ENCODE measurements at regions not wholly inside any gene's neighbourhood (a gene's known extent, or its start where the extent isn't known, plus 50 kb on each side); places are given as distances from the start of the nearest gene placed in this dataset.

GRCh38 chr4:16386711-16387320, 160.5 kb upstream of the TAPT1 start:
- in situ Hi-C loops (cut with HindIII; ENCODE audit: extremely low pct_ligation_motif_present, low pct_unique_long_range_greater_than_20kb) (no loop called here), intact Hi-C loops (cut with micrococcal nuclease; ENCODE audit: unreplicated experiment) (no loop called here)
- Histone ChIP-seq H3K27ac (ENCODE audit: extremely low read length, insufficient read depth, low read length) (no peak overlapping the region), H3K79me2 (ENCODE audit: insufficient read depth, low read length) (no peaks in the 10 kb centered on the region), H3K4me1 (ENCODE audit: insufficient read depth, low read length) (no peaks in the 10 kb centered on the region), H4K20me1 (ENCODE audit: insufficient read depth, low read length) (no peaks in the 10 kb centered on the region), H3K9me3 (ENCODE audit: low read length) (no peaks in the 10 kb centered on the region), H3K4me2 (ENCODE audit: low read depth, low read length) (no peak overlapping the region), H3K27me3 (ENCODE audit: control insufficient read depth in 1 of 2, insufficient read depth in 2 of 2, low read length in 2 of 2) (no peaks in the 10 kb centered on the region), H3K4me3 (replicated peaks in 1 of 3; ENCODE audit: insufficient read depth in 1 of 3, low read depth in 2 of 3, low read length in 3 of 3) (no peak overlapping the region), H3K36me3 (replicated peaks in 1 of 2; ENCODE audit: control insufficient read depth in 1 of 2, insufficient read depth in 2 of 2, low read length in 2 of 2) (no peaks in the 10 kb centered on the region), H3K9ac (ENCODE audit: insufficient read depth, low read depth, low read length) (no peak overlapping the region), H2AFZ (ENCODE audit: low read length) (no peak overlapping the region)
- CTCF ChIA-PET (ENCODE audit: low intra/inter-chr PET ratio, low total read pairs), result no interaction called here
- ATAC-seq (no peak), FAIRE-seq (no peak), DNase-seq (ENCODE audit: low spot score) (no peak)
- no TSS peak for BruUV-seq (replicated peaks)
- POLR2A ChIA-PET, result no interaction called here
- TF ChIP-seq NKX3-1 (CRISPR knock-in tag; IDR thresholded peaks at IDR 0.05), result no peak
- TF ChIP-seq, protein P1, sequence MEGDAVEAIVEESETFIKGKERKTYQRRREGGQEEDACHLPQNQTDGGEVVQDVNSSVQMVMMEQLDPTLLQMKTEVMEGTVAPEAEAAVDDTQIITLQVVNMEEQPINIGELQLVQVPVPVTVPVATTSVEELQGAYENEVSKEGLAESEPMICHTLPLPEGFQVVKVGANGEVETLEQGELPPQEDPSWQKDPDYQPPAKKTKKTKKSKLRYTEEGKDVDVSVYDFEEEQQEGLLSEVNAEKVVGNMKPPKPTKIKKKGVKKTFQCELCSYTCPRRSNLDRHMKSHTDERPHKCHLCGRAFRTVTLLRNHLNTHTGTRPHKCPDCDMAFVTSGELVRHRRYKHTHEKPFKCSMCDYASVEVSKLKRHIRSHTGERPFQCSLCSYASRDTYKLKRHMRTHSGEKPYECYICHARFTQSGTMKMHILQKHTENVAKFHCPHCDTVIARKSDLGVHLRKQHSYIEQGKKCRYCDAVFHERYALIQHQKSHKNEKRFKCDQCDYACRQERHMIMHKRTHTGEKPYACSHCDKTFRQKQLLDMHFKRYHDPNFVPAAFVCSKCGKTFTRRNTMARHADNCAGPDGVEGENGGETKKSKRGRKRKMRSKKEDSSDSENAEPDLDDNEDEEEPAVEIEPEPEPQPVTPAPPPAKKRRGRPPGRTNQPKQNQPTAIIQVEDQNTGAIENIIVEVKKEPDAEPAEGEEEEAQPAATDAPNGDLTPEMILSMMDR (CRISPR knock-in tag; IDR thresholded peaks at IDR 0.05), result no peak
- TF ChIP-seq CBFB (CRISPR knock-in tag; IDR thresholded peaks at IDR 0.05), result no peak
- TF ChIP-seq ZNF616 (CRISPR knock-in tag; IDR thresholded peaks at IDR 0.05; ENCODE audit: low read depth), result no peak
- no peak for TF ChIP-seq MLXIP (CRISPR knock-in tag; IDR thresholded peaks at IDR 0.05; ENCODE audit: borderline replicate concordance)
- no peak for TF ChIP-seq ZNF878 (CRISPR knock-in tag; IDR thresholded peaks at IDR 0.05)
- no peak for TF ChIP-seq NCOA5 (CRISPR knock-in tag; IDR thresholded peaks at IDR 0.05)
- TF ChIP-seq, protein P2, sequence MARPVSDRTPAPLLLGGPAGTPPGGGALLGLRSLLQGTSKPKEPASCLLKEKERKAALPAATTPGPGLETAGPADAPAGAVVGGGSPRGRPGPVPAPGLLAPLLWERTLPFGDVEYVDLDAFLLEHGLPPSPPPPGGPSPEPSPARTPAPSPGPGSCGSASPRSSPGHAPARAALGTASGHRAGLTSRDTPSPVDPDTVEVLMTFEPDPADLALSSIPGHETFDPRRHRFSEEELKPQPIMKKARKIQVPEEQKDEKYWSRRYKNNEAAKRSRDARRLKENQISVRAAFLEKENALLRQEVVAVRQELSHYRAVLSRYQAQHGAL (CRISPR knock-in tag; IDR thresholded peaks at IDR 0.05; ENCODE audit: not compliant biosample characterization), result no peak
- TF ChIP-seq, protein P3, sequence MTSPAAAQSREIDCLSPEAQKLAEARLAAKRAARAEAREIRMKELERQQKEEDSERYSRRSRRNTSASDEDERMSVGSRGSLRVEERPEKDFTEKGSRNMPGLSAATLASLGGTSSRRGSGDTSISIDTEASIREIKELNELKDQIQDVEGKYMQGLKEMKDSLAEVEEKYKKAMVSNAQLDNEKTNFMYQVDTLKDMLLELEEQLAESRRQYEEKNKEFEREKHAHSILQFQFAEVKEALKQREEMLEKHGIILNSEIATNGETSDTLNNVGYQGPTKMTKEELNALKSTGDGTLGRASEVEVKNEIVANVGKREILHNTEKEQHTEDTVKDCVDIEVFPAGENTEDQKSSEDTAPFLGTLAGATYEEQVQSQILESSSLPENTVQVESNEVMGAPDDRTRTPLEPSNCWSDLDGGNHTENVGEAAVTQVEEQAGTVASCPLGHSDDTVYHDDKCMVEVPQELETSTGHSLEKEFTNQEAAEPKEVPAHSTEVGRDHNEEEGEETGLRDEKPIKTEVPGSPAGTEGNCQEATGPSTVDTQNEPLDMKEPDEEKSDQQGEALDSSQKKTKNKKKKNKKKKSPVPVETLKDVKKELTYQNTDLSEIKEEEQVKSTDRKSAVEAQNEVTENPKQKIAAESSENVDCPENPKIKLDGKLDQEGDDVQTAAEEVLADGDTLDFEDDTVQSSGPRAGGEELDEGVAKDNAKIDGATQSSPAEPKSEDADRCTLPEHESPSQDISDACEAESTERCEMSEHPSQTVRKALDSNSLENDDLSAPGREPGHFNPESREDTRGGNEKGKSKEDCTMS (CRISPR knock-in tag; conservative IDR thresholded peaks at IDR 0.05), result no peak
- TF ChIP-seq THAP7 (CRISPR knock-in tag; IDR thresholded peaks at IDR 0.05), result no peak
- TF ChIP-seq, protein P4, sequence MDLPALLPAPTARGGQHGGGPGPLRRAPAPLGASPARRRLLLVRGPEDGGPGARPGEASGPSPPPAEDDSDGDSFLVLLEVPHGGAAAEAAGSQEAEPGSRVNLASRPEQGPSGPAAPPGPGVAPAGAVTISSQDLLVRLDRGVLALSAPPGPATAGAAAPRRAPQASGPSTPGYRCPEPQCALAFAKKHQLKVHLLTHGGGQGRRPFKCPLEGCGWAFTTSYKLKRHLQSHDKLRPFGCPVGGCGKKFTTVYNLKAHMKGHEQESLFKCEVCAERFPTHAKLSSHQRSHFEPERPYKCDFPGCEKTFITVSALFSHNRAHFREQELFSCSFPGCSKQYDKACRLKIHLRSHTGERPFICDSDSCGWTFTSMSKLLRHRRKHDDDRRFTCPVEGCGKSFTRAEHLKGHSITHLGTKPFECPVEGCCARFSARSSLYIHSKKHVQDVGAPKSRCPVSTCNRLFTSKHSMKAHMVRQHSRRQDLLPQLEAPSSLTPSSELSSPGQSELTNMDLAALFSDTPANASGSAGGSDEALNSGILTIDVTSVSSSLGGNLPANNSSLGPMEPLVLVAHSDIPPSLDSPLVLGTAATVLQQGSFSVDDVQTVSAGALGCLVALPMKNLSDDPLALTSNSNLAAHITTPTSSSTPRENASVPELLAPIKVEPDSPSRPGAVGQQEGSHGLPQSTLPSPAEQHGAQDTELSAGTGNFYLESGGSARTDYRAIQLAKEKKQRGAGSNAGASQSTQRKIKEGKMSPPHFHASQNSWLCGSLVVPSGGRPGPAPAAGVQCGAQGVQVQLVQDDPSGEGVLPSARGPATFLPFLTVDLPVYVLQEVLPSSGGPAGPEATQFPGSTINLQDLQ (CRISPR knock-in tag; IDR thresholded peaks at IDR 0.05), result no peak

All from HepG2 (cell line).